ENCODE measurements at regions not wholly inside any gene's neighbourhood (a gene's known extent, or its start where the extent isn't known, plus 50 kb on each side); places are given as distances from the start of the nearest gene placed in this dataset.

DNA sequence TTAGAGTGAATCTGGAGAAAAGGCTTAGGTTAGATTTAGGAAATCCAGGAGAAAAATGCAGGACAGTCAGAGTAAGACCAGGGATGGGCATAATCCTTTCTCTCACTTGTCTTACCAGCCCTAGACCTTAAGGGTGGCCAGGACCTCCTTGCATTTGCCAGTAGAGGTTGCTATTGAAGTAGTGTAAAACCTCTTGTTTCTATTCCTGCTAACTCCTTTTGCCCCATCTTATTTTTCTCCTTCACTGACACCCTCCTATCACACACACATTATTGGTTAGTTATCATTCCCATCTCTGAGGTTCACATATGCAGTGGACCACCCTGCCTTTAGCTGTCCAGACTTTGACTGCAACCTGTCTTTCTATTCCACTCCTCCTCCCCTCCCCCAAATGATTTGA, 75.0 kb upstream of the MACF1 start:
- intact Hi-C loops (cut with DNase I) = no loop called here
- no peak for DNase-seq

DNA sequence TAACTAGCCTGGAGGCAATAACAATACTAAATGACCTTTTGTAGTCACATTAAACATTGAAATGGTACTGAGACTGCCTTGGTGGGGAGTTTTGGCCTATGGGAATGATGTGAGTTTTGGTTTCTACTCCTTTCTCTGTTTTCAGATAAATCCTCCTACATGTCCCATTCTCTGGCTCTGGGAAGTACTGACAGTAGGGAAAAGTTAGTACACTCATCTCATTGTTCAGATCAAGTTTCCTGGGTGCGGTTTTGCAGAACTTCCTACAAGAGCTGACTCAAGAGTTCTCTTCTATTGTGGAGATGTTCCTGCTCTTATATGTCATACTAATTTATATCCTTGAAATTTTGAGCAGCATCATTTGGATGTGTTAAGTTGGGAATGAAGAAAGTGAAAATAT, 74.2 kb upstream of the MACF1 start:
- intact Hi-C loops (cut with DNase I) = no loop called here
- DNase-seq = peak in 14 of 42 donors; percentile 19 to 77 (median 40)

DNA sequence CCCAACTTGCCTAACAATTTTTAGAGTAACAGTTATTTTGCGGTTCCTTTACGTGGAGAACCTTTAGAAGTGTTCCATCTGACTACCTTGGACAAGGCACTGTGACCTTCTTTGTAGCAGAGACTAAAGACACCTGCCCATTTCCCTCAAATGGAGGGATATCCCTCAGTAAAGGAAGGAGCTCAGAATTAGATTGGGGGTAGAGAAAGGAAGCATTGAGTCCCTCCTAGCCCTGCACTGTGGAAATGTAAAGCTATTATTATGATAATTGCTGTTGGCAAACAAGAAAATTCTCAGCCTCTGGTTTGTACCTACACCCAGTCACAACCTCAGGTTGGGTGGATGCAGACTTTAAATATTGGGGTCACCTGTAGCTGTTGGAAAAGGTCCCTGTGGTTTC, 72.6 kb upstream of the MACF1 start:
- no peak for DNase-seq
- intact Hi-C loops (cut with DNase I) = no loop called here

DNA sequence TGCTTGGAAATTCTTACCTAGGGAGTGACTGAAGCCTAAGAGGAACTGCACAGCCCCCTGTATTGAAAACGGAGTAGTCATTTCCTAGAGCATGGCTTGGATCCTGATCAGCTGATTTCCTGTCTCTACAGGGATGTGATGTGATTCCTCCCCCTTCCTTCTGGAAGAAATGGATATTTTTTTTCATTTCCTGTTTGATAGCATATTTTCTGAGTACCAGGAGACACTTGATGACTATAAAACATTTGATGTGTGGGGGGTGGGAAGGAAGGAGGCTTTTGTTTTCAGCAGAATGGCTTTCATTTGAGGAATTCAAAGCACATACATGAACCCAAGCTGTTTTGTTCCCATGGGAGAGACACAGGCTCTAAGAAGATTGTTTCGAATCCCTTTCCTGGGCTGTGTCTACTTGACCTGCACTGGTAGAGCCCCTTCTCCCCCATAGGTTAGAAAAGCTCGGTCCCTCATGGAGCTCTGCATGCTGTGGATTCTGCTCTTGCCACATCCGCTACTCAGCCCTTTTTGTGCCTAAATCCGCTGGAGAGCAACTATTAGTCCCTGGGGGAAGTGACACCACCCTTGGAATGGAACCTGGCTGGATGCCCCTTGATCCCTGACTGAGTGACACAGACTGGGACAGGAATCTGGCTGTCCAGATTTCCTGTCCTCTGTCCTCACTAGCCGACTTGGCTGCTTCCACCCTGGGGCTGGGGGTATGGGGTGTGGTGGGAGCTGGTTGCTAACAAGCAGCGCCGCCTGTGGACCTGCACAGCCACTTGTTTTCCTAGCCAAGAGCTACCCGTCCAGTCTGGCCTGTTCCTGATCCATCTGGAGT, 71.8 kb upstream of the MACF1 start:
- peak in 41 of 42 donors; percentile 15 to 75 (median 40) for DNase-seq
- intact Hi-C loops (cut with DNase I) = no loop called here

DNA sequence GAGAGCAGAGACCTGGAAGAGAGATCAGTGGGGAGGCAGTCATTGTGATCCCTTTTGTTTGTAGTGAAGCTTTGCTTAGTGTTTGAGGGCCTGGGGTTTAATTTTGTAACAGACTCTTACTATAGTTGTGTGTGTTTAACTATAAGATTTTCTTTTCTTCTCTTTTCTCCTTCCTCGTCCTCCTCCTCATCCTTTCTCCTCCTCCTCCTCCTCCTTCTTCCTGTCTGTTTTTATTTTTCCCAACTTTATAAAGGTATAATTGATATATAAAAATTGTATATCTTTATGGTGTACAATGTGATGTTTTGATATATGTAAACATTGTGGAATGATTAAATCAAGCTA, 71.2 kb upstream of the MACF1 start:
- intact Hi-C loops (cut with DNase I) = no loop called here
- no peak for DNase-seq

DNA sequence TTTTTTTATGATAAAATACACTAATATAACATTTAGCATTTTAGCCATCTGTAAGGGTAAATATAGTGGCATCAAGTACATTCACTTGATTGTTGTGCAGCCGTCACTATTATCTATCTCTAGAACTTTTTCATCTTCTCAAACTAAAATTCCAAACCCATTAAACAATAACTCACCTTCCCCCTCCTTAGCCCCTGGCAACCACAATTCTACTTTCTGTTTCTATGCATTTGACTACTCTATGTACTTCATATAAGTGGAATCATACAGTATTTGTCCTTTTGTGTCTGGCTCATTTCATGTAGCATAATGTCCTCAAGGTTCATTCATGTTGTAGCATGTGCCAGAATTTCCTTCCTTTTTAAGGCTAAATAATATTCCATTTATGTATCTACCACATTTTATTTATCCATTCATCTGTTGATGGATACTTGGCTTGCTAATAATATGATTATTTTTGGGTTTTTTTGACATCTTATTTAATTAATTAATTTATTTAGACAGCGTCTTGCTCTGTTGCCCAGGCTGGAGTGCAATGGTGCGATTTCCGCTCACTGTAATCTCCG, 69.6 kb upstream of the MACF1 start:
- intact Hi-C loops (cut with DNase I) = no loop called here

DNA sequence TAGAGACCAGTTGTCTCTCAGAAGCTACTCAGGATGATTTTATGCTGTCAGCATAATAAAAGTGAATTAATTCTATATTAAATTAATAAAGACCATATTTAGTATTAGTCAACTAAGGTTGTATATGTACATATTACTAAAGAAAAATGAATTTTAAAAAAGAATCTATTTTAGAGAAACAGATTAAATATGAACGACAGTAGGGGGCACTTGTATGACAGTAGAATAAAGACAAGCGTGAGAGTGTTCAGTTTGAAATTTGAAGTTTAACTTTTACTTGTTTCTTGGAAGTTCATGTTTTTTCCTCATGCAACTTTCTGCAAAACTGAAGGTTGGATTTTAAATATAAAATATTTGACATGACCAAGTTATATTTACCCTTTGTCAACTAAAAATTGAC, 67.9 kb upstream of the MACF1 start:
- DNase-seq = no peak
- intact Hi-C loops (cut with DNase I) = no loop called here

More for the DNA sequence above, 69.6 kb upstream of the MACF1 start:
- DNase-seq = no peak

DNA sequence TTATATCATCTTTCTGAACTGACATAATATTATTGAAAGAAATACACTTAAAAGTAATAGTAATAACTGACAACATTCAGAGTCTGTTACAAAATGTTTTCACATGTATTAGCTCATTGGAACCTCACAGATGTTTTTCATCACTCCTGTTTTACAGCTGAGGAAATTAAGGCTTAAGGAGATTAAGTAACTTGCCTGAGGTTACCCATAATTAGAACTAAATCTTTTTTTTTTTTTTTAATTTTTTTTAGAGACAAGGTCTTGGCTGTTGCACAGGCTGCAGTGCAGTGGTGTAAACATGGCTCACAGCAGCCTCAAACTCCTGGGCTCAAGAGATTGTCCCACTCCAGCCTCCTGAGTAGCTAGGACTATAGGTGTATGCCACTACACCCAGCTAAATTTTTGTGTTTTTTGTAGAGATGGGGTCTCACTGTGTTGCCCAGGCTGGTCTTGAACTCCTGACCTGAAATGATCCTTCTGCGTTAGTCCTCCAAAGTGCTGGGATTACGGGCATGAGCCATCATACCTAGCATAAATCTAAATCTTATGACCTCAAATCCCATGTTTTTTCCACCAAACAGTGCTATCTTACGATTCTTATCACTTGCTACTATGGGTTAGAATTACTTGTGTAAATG, 64.7 kb upstream of the MACF1 start:
- intact Hi-C loops (cut with DNase I) = no loop called here
- DNase-seq = no peak

DNA sequence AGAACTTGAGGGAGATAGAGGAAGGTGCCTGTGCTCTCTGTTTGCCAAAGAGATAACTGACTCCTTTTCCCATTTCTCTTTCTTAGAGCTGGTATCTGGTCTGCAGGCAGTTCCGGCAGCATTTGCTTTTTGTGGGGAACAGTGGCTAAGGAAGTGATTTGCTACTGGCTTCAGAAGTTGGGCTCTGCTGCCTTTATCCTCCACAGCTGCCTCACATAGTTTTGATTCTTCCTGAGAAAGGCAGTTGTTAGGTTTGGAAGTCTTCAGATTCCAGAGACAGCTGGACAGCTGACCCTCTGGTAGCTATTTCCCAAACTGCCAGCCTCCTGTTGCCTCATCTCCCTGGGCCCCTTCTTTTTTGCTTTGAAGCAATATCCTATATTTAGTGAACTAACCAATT, 62.6 kb upstream of the MACF1 start:
- intact Hi-C loops (cut with DNase I) = no loop called here
- no peak for DNase-seq

DNA sequence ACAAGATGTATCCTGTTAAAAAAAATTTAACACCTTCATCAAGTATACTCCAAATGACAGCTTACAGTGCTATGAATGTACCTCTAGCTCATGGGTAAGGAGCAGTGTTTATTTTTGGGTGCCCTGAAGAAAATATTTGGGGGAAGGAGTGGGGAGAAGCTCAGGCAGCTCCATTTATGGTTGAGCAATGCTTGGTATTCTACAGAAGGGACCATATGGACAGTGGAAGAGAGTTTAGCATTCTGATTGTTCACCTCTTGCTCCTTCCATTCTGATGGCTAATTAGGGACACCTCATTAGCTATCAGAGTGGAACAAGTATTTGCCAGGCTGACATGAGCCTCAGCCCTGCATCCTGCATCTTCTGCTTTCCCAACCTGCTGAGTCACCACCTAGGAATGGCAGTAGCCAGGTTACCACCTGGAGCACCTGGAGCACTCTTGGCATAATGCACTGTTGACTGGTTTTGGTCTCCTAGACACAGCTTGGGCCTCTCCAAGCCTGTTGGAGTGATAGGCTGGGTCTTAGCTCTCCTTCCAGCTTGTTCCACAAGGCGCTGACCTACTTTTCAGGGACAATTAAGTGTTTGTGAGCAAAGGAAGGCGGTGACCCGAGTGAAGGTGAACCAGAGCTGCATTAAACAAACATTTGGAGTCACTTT, 62.0 kb upstream of the MACF1 start:
- intact Hi-C loops (cut with DNase I) = no loop called here
- DNase-seq = peak in 12 of 42 donors; percentile 2 to 46 (median 29)

DNA sequence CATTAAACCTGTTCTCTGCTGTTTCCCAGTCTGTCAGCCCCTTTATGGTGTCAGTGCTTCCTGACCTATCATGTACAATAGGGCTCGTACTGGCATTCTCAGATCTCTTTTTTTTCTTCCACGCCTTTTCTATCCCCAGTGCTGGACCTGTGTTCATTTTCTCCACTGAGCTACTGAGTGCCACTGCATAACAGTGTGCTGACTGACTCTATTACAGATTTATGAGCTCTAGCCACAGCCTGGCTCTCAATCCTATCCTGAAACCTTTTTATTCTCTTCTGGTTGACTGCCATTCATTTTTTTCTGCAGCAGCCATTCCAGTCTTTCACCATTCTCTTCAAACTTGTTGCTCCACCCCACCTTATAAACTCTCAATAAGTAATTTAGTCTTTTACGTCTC, 59.6 kb upstream of the MACF1 start:
- no peak for DNase-seq
- intact Hi-C loops (cut with DNase I) = no loop called here

DNA sequence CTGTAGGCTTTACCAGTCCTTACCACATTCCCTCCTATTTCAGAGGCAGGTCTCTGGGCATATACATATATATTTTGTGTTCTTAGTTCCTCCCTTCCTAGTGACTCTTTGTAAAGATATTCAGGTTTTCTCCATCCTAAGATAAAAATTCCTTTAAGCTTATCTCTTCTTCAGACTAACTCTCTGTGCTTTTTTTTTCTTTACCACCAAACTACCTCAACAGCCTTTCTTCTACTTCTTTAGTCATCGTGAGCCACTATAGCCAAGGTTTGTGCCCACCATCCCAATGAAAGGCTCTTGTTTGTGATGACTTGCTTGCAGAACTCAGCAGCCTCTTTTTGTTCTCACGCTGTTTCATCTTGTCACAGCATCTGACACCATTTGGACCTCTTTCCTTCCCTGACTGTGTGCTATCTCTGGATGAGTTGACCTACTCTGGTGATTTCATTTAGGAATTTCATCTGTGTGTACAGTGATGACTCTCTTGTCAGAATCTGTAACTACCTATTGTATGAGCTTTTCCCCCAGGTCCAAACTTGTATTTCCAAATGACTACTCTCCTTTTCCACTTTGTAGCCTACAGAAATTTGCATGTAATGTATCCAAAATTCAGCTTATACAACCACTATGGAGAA, 59.0 kb upstream of the MACF1 start:
- DNase-seq = no peak
- intact Hi-C loops (cut with DNase I) = no loop called here

DNA sequence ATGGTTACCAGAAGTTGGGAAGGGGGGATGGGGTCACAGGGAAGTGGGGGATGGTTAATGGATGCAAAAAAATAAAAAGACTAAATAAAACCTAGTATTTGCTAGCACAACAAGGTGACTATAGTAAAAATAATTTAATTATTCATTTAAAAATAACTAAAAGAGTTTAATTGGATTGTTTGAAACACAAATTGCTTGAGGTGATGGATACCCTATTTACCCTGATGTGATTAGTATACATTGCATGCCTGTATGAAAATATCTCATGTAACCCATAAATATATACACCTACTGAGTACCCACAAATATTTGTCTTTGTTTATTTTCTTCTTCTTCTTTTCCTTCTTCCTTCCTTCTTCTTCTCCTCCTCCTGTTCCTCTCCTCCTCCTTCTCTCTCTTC, 57.8 kb upstream of the MACF1 start:
- intact Hi-C loops (cut with DNase I) = no loop called here

DNA sequence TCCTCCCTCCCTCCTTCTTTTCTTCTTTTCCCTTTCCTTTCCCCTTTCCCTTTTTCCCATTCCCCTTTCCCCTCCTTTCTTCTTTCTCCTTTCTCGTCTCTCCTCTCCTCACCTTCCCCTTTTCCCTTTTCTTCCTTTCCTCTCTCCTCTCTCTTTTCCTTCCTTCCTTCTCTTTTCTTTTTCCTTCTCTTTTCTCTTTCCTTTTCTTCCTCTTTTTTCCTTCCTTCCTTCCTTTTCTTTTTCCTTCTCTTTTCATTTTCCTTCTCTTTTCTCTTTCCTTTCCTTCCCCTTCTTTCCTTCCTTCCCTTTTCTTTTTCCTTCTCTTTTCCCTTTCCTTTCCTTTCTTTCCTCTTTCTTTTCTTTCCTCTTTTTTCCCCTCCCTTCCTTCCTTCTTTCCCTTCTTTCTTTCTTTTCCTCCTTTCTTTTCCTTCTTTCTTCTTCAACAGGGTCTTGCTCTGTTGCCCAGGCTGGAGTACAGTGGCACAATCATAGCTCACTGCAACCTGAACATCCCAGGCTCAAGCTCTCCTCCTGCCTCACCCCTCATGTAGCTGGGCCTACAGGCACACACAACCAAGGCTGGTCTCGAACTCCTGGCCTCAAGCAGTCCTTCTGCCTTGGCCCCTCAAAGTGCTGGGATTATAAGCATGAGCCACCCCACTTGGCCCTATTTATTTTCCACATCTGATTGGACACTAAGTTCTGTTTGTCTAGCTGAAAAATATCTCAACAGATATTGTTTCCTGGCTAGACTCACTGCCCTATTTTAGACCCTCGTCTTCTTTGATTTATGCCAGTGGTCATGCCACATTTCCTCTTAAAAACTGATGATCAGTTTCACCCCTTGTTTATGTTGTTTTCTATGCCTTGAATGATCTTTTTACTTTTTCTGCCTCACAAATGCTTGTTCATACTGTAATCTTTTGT, 57.1 kb upstream of the MACF1 start:
- intact Hi-C loops (cut with DNase I) = no loop called here
- DNase-seq = no peak

More for the DNA sequence above, 57.8 kb upstream of the MACF1 start:
- DNase-seq = no peak

DNA sequence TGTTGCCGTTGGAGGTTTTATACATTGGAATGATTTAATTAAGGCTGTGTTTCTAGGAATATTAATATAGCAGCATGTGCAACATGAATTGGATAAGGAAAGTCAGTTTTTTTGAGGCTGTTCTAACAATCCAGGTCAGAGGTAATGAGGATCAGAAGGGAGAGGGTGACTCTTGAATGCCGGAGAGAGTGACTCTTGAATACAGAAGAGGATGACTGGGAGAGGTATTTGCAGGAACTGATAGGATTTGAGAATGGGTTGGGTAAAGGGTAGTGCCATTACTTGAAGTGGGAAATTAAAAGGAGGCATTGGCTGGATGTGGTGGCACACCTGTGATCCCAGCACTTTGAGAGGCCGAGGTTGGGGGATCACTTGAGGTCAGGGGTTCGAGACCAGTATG, 55.6 kb upstream of the MACF1 start:
- intact Hi-C loops (cut with DNase I) = no loop called here

DNA sequence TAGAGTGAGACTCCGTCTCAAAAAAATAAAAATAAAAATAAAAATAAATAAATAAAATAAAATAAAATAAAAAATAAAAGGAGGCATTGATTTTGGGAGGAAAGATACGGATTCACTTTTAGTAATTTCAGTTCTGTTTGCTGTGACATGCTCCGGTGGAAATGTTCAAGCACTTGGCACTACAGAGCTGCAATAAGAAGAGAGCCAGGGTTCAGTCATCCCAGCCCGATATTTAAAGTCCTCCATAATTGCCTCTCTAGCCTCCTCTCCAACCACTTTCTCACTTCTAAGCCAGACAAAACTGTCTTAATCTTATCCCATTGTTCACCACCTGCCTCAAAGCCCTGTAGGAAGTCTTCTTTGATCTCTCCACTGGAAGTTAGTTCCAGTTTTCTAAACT, 55.0 kb upstream of the MACF1 start:
- intact Hi-C loops (cut with DNase I) = no loop called here
- DNase-seq = no peak

More for the DNA sequence above, 55.6 kb upstream of the MACF1 start:
- DNase-seq = no peak

DNA sequence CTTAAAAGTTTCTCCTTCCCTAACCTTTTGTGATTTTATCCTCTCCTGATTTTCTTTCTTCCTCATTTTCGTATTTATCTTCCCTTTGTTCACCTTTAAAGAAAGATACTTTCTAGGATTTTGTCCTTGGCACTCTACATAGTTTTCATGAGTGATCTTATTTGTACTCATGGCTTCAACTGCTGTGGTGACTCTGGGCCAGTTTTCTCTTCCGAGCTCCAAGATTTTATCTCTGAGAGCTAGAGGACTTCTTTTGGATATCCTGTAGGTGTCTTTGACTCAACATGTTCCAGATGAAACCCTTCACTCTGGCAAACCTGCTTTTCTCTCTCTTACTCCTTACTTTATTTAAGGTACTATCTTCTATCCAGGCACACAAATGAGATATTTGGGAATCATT, 53.7 kb upstream of the MACF1 start:
- no peak for DNase-seq
- intact Hi-C loops (cut with DNase I) = no loop called here

DNA sequence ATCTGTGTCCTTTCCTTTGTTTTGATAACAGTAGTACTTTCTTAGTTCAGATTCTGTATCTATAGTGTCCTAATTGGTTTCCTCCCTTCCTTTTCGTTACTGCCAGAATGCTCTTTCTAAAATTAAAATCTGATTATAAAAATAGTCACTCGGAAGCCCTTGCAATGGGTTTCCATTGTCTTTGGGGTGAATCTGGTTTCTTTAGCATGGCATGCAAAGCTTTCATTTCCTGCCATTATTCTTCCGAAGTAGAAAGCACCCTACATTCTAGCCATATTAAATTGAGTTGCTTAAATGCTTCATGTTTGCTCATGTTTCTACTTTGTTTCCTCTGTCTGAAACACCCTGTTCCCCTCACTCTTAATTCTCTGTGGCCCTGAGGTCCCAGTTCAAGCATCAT, 53.2 kb upstream of the MACF1 start:
- no peak for DNase-seq
- intact Hi-C loops (cut with DNase I) = no loop called here

DNA sequence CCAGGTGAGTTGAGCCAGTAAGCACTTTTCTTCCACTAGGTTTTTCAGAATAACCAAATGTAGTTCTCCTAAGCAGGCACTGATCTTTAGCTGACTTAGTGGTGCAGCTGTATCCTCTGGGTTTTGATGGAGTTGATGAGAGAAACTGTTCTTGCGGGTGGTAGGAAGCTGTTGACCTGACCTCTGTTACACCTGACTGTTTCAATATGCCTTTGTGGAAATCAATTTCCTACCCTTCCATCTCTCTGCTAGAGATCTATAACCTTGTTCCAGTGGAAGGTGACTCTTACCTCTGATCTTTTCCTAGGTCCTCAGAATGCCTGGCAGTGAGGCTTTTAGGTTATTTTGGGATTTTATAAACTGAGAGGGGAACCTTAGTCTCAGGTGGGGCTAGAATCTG, 51.6 kb upstream of the MACF1 start:
- intact Hi-C loops (cut with DNase I) = no loop called here
- DNase-seq = no peak
